Neural cell (in vitro differentiated cells): ENCODE measurements at regions not wholly inside any gene's neighbourhood (a gene's known extent, or its start where the extent isn't known, plus 50 kb on each side); places are given as distances from the start of the nearest gene placed in this dataset.

Experiments used
- EZH2 ChIP-seq: fragments of 200-600, 300-800 bp; shearing (Covaris generic), sonication (generic); IDR thresholded peaks from 2 replicates; pipeline ENCODE4 v1.6.1; 2014; ENCODE audit warnings: antibody characterized with exemption, low read length, borderline replicate concordance, mild to moderate bottlenecking; ENCODE audit not compliant: insufficient read depth, poor library complexity, severe bottlenecking
- MXI1 ChIP-seq: fragments of 450-650 bp; conservative IDR thresholded peaks from 2 replicates; pipeline ENCODE4 v1.6.1; 2014; ENCODE audit warnings: antibody characterized with exemption, mild to moderate bottlenecking; ENCODE audit not compliant: poor library complexity, severe bottlenecking
- POLR2AphosphoS5 ChIP-seq: IDR thresholded peaks from 2 replicates; pipeline ENCODE4 v1.6.1; 2012
- RAD21 ChIP-seq: fragments of 450-650 bp; conservative IDR thresholded peaks from 2 replicates; pipeline ENCODE4 v1.6.1; 2014; ENCODE audit warnings: antibody characterized with exemption, mild to moderate bottlenecking, moderate library complexity
- REST ChIP-seq: IDR thresholded peaks from 2 replicates; pipeline ENCODE4 v1.6.1; 2012; ENCODE audit warnings: borderline replicate concordance
- TAF1 ChIP-seq: IDR thresholded peaks from 2 replicates; pipeline ENCODE4 v1.6.1; 2012; ENCODE audit warnings: low read depth
- TF ChIP-seq, protein P1 (sequence below): fragments of 450-650 bp; IDR thresholded peaks from 2 replicates; pipeline ENCODE4 v1.5.1; 2014; ENCODE audit warnings: antibody characterized with exemption, mild to moderate bottlenecking, moderate library complexity; ENCODE audit not compliant: poor library complexity, severe bottlenecking

GRCh38 chr4:186885289-186885688, 161.6 kb upstream of the FAT1 start:
- no peak for TF ChIP-seq POLR2AphosphoS5
- TF ChIP-seq, protein P1, sequence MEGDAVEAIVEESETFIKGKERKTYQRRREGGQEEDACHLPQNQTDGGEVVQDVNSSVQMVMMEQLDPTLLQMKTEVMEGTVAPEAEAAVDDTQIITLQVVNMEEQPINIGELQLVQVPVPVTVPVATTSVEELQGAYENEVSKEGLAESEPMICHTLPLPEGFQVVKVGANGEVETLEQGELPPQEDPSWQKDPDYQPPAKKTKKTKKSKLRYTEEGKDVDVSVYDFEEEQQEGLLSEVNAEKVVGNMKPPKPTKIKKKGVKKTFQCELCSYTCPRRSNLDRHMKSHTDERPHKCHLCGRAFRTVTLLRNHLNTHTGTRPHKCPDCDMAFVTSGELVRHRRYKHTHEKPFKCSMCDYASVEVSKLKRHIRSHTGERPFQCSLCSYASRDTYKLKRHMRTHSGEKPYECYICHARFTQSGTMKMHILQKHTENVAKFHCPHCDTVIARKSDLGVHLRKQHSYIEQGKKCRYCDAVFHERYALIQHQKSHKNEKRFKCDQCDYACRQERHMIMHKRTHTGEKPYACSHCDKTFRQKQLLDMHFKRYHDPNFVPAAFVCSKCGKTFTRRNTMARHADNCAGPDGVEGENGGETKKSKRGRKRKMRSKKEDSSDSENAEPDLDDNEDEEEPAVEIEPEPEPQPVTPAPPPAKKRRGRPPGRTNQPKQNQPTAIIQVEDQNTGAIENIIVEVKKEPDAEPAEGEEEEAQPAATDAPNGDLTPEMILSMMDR, result no peak
- TF ChIP-seq TAF1, result no peak
- TF ChIP-seq EZH2, result no peak
- no peak for TF ChIP-seq MXI1
- TF ChIP-seq REST, result no peak
- no peak for TF ChIP-seq RAD21
